Lung (tissue), 11 donors: ENCODE measurements at regions not wholly inside any gene's neighbourhood (a gene's known extent, or its start where the extent isn't known, plus 50 kb on each side); places are given as distances from the start of the nearest gene placed in this dataset.

ENCODE experiments used
- ATAC-seq: fragments of 200-7000 bp; cut with Tn5 transposase; one replicate; pipeline ENCODE4 v1.9.1; 2020; ENCODE audit warnings: moderate number of reproducible peaks; ENCODE audit not compliant: insufficient read depth, low FRiP score
- DNase-seq, 3 donors: peaks; one replicate each; pipeline ENCODE4 v3.0.0-alpha.2; 2013 to 2017
- H3K27ac ChIP-seq, 2 donors: one replicate each; pipeline ENCODE4 v1.5.1; 2013; ENCODE audit warnings: mild to moderate bottlenecking in 2 of 2, moderate library complexity in 2 of 2, control low read depth in 1 of 2, inconsistent platforms in 1 of 2, low read depth in 1 of 2, low read length in 1 of 2
- H3K27me3 ChIP-seq, 3 donors: one replicate each; pipeline ENCODE4 v1.5.1; 2013; ENCODE audit warnings: low read length in 2 of 3; ENCODE audit not compliant: control insufficient read depth in 3 of 3, insufficient read depth in 3 of 3
- H3K36me3 ChIP-seq, 4 donors: one replicate each; pipeline ENCODE4 v1.5.1; 2013; ENCODE audit warnings: low read length in 4 of 4, mild to moderate bottlenecking in 1 of 4, moderate library complexity in 1 of 4; ENCODE audit not compliant: control insufficient read depth in 4 of 4, insufficient read depth in 4 of 4
- H3K4me1 ChIP-seq, 5 donors: one replicate each; pipeline ENCODE4 v1.5.1; 2013; ENCODE audit warnings: low read length in 5 of 5, mild to moderate bottlenecking in 2 of 5, moderate library complexity in 1 of 5; ENCODE audit not compliant: control insufficient read depth in 5 of 5, insufficient read depth in 5 of 5
- H3K4me3 ChIP-seq: one replicate; pipeline ENCODE4 v1.5.1; 2013; ENCODE audit warnings: mild to moderate bottlenecking, control low read depth, moderate library complexity
- H3K9ac ChIP-seq, 2 donors: one replicate each; pipeline ENCODE4 v1.5.1; 2013; ENCODE audit warnings: low read length in 2 of 2, control low read depth in 1 of 2; ENCODE audit not compliant: insufficient read depth in 1 of 2
- H3K9me3 ChIP-seq, 4 donors: one replicate each; pipeline ENCODE4 v1.5.1; 2013; ENCODE audit warnings: low read length in 3 of 4, mild to moderate bottlenecking in 1 of 4, moderate library complexity in 1 of 4; ENCODE audit not compliant: control insufficient read depth in 4 of 4, insufficient read depth in 3 of 4
- WGBS, 2 donors: extraction: QIAGEN DNeasy Blood & Tissue Kit; methylation state at CpG; one replicate each; pipeline ENCODE4 v1.1.7; 2013; 5-methylcytosine and 5-hydroxymethylcytosine counted together
- TF ChIP-seq, protein P1 (sequence below): IDR thresholded peaks from 2 replicates; pipeline ENCODE4 v1.5.1; 2012; ENCODE audit warnings: mild to moderate bottlenecking; ENCODE audit errors: control extremely low read depth, extremely low read depth
- donor health status: control.
- donor health status: control.
- donor health status: Bipolar disorder and iron deficiency.
- donor health status: healthy.
- donor health status: DM: yes; HTN: yes; CAD: no.

DNA sequence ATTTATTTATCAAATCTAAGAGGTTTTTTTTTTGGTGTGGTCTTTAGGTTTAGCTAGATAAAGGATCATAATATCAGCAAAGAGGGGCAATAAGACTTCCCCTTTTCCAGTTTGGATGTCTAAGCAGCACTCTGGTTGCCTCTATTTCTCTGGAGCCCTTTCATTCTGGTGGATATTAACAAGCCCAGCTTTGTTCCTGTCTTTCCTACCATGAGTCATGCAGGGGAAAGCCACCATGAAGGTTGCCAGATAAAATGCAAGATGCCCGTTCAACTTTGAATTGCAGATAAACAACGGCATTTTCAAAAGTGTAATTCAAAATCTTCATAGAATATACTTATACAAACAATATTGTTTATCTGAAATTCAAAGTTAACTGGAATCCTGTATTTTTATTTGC is 143.6 kb downstream of the ADAMTS15 start:
- Histone ChIP-seq H3K4me3 (no peak overlapping the region), H3K27ac (no peak overlapping the region), H3K36me3 (no peaks in the 10 kb centered on the region), H3K27me3 (no peaks in the 10 kb centered on the region), H3K9me3 (peaks cover 0 to 6% (median 0%) of the 10 kb centered on the region in 4 donors), H3K4me1 (no peaks in the 10 kb centered on the region), H3K9ac (no peak overlapping the region)
- 36 to 44% methylated on average over 2 of the region's 2 CpGs for WGBS, 2 donors
- DNase-seq (no peak), ATAC-seq (no peak)
- TF ChIP-seq, protein P1, sequence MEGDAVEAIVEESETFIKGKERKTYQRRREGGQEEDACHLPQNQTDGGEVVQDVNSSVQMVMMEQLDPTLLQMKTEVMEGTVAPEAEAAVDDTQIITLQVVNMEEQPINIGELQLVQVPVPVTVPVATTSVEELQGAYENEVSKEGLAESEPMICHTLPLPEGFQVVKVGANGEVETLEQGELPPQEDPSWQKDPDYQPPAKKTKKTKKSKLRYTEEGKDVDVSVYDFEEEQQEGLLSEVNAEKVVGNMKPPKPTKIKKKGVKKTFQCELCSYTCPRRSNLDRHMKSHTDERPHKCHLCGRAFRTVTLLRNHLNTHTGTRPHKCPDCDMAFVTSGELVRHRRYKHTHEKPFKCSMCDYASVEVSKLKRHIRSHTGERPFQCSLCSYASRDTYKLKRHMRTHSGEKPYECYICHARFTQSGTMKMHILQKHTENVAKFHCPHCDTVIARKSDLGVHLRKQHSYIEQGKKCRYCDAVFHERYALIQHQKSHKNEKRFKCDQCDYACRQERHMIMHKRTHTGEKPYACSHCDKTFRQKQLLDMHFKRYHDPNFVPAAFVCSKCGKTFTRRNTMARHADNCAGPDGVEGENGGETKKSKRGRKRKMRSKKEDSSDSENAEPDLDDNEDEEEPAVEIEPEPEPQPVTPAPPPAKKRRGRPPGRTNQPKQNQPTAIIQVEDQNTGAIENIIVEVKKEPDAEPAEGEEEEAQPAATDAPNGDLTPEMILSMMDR = no peak

DNA sequence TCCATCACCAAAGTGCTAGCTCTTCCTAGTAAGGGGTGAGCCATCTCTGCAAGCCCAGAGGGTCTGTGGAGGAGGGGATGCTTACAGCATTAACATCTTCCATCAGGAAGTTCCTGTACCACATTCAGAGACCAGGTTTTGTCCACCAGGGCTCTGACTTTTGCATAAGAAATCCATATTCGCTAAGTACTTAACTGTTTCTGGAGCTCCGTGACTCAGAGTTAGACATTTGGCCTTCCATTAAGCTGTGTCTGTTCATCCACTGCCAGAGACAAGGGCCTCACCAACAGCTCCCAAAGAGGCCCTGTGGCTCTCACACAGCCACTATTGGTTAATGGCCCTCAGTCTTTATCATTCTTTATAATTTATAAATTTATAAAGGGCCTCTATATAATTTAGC is 144.6 kb downstream of the ADAMTS15 start:
- no peaks in the 10 kb centered on the region for H3K4me1 ChIP-seq
- TF ChIP-seq, protein P1 = no peak
- no peaks in the 10 kb centered on the region for H3K36me3 ChIP-seq
- peaks cover 0 to 2% (median 0%) of the 10 kb centered on the region in 4 donors for H3K9me3 ChIP-seq
- DNase-seq = no peak
- ATAC-seq = no peak
- no peak overlapping the region for H3K4me3 ChIP-seq
- peaks cover 0 to 3% (median 0%) of the 10 kb centered on the region in 3 donors for H3K27me3 ChIP-seq
- H3K9ac ChIP-seq = no peak overlapping the region
- WGBS, 2 donors = 94 to 98% methylated on average over 2 of the region's 2 CpGs
- no peak overlapping the region for H3K27ac ChIP-seq

DNA sequence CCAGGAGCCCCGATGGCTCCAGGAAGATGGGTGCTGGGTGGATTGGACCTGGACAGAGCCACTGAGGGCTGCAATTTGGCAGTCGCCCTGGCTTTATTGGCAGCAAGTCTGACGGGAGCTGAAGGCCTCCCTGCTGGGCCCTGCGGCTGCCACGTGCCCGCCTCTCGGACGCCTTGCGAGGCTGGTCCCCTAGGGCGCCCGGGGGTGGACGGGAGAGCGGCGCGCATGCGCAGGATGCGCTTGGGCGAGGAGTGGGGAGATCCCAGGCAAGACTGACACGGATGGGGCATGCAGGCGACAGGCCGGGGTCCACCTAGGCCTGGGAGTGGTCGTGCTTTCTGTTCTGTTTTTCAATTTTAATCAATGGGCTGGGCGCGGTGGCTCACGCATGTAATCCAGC is 150.0 kb downstream of the ADAMTS15 start:
- DNase-seq (no peak), ATAC-seq (no peak)
- H3K27me3 ChIP-seq = peaks cover 0 to 3% (median 0%) of the 10 kb centered on the region in 3 donors
- no peak overlapping the region for H3K9ac ChIP-seq
- TF ChIP-seq, protein P1 = no peak
- H3K9me3 ChIP-seq = peaks cover 0 to 2% (median 0%) of the 10 kb centered on the region in 4 donors
- peaks cover 0 to 46% (median 20%) of the 10 kb centered on the region in 5 donors for H3K4me1 ChIP-seq
- 94 to 96% methylated on average over 25 of the region's 25 CpGs for WGBS, 2 donors
- H3K4me3 ChIP-seq = no peak overlapping the region
- H3K36me3 ChIP-seq = no peaks in the 10 kb centered on the region
- H3K27ac ChIP-seq = no peak overlapping the region

DNA sequence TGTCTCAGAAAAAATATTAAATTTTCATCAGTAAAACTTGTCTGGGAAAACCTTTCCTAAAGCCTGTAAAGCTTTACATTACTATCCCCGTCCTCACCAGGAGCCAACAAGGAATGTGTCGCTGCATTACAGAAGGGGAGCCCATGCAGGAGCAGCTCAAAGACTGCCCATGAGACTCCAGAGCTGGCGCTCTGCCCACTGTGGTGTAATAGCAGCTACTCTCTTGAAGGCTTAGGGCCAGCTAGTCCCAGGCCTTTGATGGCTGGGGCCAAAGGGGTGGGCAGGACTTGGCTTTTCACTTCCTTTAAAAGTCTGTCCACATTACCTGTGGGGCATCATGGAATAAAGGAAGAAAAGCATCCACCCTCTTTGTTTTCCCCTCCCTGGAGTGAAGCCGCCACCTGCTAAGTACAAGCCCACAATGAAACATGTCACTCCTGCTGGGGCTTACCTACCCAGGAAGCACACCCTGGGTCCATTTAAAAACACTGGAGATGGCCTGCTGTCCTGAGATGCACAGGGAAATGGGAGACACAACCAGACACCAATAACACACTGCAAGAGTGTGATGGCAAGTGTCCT is 150.7 kb downstream of the ADAMTS15 start:
- no peak for ATAC-seq
- Histone ChIP-seq H3K4me1 (peaks cover 0 to 46% (median 20%) of the 10 kb centered on the region in 5 donors), H3K27me3 (peaks cover 0 to 3% (median 0%) of the 10 kb centered on the region in 3 donors), H3K9ac (peak overlapping the region in 1 of 2 donors; percentile 15), H3K9me3 (no peaks in the 10 kb centered on the region), H3K4me3 (no peak overlapping the region), H3K36me3 (no peaks in the 10 kb centered on the region), H3K27ac (no peak overlapping the region)
- TF ChIP-seq, protein P1 = no peak
- WGBS, 2 donors = 79 to 85% methylated on average over 4 of the region's 4 CpGs
- DNase-seq = peak; percentile 84 to 90 (median 89)
